DMS153 (cell line): ENCODE measurements at regions not wholly inside any gene's neighbourhood (a gene's known extent, or its start where the extent isn't known, plus 50 kb on each side); places are given as distances from the start of the nearest gene placed in this dataset.

Experiments used
- DNase-seq: peaks from one replicate; lab custom pipeline; 2025; lab: John Stamatoyannopoulos, UW

DNA sequence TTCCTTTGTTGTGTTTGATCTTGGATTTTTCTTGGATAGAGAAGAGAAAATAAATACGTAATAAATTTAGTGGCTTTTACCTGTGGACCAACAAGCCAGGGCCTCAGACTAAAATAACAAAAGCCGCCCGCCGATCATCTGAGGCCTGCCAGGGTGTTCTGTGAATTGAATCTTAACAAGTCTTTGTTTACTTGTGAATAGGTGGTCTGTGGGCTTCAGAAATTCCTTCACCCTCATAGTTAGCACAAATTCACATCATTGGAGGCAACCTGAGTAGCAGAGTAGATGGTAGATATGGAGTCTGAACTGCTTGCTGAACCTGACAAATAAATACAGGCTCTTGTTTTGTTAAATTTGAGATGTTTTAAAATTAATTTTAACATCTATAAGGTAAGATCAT lies 176.3 kb upstream of the MTNR1B start:
- no peak for DNase-seq

DNA sequence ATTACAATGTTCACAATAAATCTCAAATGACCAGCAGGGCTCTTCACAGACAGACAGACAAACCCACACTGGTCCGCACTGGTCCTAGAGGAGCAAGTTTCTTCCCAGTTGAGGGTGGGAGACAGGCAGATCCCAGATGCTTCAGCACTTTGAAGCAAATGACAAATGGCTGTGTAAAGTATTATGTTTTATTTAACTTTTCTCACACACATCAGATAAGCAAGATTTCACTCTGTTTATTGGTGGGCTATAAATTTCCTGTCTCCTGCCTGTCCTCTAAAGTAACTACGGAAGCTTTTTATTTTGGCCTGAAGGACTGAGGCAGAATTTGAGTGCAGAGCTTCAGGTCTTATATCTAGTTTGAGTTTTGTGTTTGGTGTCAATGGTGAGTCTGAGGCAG lies 174.7 kb upstream of the MTNR1B start:
- no peak for DNase-seq

DNA sequence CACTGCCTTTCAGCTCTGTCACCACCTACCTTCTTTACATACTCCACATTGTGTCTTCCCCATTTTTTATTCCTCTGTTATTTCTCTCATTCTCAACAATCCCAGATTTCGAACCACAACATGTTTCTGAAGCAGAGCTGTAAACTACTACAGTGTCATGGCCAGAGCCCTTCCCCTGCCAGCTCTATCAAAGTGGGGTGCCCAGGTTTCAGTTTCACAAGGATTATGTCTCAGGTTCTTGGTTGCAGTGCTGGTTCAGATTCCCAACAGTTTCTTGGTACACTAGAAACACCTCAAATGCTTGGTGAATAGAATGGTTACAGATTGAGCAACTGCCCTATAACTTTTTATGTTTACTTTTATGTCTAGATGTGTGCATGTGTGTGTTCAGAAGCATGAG lies 172.7 kb upstream of the MTNR1B start:
- DNase-seq = no peak

DNA sequence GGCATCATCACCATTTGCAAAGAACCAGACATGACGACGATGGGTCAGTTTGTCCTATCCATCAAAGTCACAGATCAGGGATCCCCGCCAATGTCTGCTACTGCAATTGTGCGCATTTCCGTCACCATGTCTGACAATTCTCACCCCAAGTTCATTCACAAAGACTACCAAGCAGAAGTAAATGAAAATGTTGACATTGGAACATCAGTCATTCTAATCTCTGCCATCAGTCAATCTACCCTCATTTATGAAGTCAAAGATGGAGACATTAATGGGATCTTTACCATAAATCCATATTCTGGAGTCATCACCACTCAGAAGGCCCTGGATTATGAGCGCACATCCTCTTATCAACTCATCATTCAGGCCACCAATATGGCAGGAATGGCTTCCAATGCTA lies 171.6 kb upstream of the MTNR1B start:
- DNase-seq = no peak

DNA sequence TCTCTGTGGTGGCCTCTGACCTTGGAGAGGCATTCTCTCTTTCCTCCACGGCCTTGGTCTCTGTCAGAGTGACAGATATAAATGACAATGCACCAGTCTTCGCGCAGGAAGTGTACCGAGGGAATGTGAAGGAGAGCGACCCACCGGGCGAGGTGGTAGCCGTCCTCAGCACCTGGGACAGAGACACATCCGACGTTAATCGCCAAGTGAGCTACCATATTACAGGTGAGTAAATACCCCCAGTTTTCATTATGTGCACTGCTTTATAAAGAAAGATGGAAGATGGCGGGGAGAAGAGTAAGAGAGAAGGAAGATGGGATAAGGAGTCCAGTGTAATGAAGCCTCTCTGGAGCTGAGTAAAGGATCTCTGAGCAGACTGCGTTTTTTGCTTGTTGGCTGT lies 167.8 kb upstream of the MTNR1B start:
- no peak for DNase-seq

DNA sequence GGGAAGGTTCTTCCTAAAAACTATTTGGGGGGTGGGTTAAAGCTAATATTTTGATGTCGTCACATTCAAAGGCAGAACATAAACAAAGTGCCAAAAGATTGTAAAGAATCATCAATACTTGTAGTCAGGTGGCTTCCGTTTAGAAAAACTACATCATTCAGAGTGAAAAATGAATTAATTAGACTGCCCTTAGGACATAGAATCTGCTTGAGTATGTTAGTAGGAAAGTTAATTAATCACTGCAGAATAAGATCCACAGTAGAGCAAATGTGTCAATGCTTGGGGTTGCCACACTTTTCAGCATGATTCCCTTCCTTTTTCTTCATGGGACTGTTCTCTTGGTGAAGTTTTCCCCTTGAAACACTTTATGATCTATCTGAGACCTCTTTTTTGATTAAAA lies 166.8 kb upstream of the MTNR1B start:
- DNase-seq = no peak

DNA sequence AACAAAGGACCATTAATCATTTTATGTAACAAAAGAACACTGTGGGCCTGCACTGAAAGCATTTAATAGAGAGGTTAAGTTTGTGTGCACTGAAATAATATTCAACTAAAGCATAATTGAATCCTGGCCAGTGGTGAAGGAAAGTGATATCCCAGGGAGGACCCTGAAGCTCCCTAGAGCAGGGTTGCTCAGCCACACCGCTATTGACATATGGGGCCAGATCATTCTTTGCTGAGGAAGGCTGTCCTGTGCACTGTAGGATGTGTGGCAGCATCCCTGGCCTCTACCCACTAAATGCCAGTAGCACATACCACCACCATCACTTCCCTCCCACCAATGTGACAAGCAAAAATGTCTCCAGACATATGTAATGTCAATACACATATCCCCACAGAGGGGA lies 166.1 kb upstream of the MTNR1B start:
- DNase-seq = no peak

DNA sequence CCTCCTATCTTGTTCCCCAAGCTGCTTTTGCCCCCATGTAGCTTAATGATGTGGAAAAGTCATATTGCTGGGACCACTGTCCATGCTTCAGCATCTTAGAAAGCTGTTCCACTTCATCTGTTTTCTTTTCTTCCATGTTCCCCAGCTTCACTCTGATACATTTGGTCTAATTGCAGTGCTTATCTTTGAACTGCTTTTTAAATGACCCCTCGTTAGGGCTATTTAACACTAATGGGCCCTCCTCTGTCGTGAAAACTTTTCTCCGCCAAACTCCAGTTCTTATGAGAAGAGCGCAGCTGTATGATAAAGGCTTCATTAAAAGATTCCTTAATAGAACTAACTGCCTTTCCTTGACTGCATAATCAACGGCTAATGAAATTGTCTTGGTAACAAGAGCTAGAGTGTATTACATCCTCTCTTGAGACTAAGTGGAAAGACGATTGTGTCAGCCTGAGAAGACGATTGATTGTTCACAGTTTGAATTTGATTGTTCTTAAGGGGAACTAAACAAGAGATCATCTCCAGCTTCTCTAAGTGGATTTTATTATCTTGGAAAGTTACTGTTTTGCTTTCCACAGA lies 165.0 kb upstream of the MTNR1B start:
- no peak for DNase-seq

DNA sequence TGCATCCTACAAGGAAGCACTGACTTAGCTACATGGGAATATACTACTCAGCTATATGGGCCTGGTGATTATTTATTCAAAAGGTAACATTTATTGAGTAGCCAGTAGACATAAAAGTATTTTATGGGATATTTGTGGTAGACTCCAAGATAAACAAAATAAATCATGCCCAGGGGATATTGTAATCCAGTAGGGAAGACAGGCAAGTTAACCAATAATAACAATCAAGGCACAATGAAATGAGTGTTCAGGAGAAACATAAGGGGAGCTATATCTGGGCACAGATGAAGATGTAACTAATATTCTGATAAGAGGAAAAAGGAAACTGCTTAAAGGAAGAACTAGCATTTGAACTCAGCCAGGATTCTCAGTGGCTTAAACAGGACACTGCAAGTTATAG lies 161.4 kb upstream of the MTNR1B start:
- DNase-seq = no peak

DNA sequence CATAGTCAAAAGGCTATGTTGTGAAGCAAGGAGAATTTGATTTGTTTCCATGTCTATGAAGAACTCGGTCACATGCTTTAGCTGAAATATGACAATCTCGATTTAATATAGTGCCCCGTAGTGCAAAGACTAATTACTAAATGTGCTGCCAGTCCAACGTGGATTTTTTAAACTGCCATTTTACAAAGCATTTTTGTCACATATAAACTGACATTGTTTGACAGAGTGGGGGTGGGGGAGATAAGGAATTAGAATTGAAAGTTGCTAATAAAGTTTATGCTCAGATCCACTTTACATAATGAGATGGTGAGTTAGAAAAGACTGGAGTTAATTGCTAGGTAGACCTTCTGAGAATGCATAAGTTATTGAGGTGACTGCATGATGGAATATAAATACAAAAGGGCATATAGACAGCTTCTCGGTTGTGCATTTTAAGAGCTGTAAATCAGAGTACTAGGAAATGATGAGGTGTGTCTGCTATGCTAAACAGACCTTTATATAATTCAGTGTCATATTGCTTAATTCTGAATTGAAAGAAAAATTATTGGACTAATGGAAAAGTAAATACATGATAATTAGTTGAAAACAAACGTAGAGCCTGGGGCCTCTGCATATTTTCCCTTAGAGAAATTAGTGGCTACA lies 158.9 kb upstream of the MTNR1B start:
- DNase-seq = no peak

DNA sequence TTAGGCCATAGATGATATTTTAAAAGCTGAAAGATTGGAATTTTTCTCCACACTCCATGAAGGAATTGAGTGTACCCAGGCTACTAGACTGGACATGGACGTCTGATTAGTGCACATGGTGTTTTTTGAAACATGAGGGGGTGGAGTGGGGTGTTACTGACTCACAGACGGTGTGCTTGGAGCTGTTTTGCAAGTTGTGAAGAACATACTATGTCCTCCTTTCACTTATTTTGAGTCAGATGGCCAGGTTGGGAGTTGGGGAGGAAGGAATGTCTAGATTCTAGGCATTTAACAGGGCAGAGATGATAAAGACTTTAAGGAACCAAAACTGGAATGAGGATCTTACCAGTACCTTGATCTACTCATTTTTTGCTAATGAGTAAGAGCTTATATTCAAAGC lies 158.1 kb upstream of the MTNR1B start:
- DNase-seq = no peak

DNA sequence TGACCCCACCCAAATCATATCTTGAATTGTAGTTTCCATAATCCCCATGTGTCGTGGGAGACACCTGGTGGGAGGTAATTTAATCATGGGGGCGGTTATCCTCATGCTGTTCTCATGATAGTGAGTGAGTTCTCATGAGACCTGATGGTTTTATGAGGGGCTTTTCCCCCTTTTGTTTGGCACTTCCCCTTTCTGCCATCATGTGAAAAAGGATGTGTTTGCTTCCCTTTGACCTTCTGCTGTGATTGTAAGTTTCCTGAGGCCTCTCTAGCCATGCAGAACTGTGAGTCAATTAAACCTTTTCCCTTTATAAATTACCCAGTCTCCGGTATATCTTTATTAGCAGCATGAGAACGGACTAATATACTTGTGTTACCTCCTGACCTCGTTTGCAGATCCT lies 156.6 kb upstream of the MTNR1B start:
- no peak for DNase-seq

DNA sequence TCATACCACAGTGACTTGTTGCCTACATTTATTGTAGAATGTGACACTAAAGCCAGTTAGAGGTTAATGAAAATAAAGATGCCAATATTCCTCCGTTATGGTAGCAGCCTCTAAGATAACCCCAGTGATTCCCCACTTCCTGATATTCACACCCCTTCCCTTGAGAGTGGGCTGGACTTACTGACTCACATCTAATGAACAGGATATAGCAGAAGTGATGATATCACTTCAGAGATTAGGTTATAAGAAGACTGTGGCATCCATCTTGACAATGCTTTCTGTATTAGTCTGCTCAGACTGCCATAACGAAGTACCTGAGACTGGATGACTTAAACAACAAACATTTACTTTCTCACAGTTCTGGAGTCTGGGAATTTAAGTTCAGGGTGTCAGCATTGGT lies 149.6 kb upstream of the MTNR1B start:
- no peak for DNase-seq

DNA sequence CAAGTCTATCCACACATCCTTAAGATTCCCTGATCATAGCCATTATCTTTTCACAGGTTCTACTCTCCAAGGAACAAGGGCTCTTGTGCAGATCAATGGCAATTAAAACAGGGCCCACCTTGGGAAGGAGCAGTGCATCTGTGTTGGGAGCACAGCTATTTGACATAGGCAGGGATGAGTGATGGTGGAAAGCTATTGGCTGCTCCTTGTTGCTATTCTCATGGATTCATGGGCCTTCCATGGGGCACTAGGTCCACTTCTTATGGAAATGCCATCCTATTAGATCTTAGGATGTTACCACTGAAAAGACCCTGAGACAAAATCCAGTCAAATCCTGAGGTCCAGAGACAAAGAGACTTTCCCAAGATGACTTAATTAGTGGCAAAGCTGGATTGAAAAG lies 148.6 kb upstream of the MTNR1B start:
- DNase-seq = no peak

DNA sequence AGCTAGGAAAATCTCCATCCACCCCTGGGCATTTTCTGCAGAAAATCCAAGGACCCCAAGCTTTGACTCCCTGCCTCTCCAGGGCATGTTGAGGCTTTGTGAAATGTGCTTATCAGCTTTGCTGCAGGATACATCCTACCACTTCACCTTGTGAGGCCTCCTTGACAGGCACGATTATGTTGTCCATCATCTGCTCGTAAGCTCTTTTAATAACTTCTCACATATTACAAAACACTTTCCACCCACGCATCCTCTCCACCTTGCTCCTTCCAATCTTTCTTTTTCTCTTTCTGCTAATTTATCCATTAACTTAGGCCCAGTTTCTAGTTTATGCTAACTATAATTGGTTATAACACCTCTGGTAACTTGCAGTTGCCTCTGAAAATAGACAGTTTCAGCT lies 147.0 kb upstream of the MTNR1B start:
- no peak for DNase-seq

DNA sequence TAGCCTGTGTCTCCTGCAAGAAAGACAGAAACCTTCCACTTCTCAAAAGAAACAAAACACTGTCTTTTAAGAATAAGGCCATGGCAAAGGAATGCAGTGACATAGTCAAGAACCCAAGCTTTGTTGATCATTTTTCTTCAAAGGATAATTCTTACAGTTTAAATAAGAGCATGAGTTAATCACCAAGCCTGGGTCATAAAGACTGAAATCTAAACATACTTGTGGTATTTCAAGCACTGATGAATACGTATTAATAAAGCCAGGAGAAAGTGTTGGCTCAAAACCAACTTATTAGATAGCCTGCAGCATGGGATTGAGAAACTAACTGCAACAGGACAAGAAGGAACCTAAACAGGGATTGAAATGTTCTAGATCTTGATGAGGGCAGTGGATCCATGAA lies 143.3 kb upstream of the MTNR1B start:
- no peak for DNase-seq

DNA sequence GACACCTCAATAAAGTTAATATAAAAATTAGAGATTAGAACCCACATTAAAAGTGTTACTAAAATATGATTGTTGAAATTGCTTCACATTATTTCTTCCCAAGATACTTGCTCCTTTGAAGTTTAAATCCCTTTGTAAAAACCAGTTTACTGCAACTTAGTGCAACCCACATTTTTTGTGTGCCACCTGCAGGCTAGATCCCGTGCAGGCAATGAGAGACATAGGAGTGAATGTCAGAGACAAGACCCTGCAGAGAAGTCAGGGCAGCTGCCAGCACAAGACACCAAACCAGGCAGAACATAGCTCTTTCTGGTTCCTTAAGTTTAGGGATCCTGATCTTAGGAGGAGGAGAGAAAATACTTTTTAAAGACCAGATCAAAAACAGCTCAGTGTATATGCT lies 142.8 kb upstream of the MTNR1B start:
- DNase-seq = no peak

DNA sequence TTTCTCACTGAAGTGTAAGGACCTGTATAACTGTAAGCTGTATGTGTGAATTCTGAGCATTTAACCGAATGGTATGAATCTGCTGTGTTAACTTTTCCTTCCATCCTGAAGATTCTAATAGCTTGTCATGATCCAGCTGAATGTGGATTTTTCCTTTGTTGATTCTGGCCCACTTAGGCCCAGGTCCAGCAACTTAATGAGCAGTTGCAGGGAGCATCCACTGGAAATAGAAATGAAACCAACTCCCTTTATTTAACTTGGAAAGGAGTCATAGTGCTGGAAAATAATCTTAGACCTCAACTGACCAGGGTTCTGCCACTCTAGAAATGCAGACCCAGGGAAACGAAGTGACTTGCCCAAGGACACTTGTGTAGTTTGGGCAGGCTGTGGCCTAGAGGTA lies 142.3 kb upstream of the MTNR1B start:
- DNase-seq = no peak

DNA sequence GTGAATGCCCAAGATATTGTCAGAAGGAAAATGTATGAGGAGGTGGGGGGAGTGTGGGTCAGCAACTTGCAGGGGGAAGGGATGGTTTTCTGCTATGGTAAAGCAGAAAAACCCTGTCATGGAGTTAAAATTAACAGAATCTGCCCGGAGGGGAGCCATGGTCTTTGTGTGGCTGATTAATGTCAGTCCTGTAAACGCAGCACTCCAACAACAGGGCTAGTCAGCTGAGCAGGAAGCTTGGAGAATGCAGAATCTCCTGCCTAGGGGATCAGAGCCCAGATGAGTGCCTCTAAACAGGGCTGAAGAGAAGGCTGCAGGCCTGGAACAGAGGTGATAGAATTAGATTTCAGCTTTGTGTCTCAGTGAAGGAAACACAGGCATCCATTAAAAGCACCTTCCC lies 140.9 kb upstream of the MTNR1B start:
- no peak for DNase-seq

DNA sequence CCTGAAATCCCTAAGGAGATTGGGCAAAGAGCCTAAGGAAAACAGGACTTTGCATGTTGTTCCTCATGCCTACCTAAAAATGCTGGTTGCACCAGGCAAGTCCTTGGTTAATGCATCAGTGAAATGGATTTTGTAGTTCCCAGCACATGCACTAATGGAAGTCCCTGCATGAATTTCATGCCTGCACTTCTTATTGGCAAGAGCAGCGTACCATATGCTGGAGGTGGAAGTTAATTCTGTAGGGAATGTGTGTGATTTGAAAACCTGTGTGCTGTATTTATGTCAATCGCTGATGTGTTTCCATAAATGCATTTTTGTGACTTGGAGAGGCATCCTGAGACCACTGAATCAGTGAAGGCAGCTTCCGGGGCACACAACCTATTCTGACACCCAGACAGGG lies 140.3 kb upstream of the MTNR1B start:
- no peak for DNase-seq

DNA sequence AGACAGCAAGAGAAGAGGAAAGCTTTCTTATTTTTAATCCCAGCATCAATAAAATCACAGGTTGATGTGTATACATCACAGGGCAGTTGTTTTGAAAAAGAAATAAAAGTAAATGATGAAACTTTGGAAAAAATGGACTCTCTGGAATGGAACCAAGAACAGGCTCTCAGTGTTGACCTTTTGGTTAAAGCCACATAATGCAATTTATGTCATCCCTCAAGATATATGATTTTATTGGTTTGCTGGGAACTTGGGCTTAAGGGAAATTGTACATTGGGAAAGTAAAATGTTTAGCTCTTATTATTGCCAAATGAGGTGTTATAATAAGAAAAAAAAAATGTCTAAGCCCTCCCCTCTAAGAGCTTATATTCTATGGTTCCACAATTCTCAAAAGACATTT lies 139.8 kb upstream of the MTNR1B start:
- DNase-seq = no peak

DNA sequence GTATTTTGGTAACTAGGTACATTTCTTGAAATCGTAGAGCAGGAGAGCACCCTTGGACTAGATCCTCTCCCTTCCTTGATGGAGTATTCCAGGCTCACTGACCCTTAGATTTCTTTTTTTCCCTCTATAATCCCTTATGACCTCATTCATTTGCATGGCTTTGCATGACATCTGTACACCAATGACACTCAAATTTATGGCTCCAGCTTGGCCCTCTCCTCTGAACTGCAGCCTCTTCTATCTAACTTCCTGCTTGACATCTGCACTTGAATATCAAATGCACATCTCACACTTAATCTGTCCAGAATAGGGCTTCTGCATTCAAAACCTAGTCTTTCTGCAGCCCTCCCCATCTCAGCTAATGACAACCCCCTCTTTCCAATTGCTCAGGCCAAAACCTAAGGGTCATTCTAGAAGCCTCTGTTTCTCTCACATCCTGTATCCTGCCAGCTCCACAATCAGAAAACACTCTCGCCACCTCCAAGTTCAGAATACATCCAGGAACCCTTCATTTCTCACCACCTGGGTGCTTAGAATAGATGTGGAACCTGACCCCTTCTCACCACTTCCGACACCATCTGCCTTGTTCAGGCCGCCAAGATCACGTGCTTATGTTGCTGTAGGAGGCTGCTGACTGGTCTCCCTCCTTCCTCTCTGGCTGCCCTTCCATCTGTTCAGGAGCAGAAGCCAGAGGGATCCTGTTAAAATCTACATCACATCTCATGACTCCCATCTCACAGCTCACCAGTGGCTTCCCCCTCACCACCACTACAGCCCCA lies 138.9 kb upstream of the MTNR1B start:
- peak; percentile 72 for DNase-seq

DNA sequence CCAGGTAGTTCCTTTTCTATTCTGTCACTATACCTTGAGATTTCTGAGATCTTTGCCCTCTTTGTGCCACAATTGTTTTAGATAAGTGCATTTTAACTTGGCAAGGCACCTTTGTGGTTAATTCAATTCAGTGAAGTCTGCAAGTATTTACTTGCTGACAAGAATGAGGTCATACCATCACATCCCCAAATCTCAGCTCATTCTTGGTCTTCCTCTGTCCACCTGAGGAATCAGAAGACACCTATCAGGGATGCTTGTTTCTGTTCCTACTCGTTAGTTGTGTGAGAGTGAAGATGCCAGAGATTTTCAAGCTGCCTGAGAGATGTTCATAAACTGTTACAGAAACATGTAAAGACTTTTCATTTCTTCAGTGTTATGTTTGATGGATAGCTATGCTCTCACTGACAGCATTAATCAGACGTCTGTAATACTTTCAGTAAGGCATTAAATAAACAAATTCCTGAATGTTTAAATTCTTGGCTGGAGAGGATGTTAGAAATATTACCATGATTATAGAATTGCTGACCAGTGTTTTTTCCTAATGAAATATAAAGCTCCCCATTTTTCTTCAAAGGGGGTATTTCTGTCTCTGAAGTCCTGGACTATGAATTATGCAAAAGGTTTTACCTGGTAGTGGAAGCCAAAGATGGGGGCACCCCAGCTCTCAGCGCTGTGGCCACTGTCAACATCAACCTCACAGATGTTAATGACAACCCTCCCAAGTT lies 135.0 kb upstream of the MTNR1B start:
- no peak for DNase-seq
